T-cell (primary cell): ENCODE measurements at regions not wholly inside any gene's neighbourhood (a gene's known extent, or its start where the extent isn't known, plus 50 kb on each side); places are given as distances from the start of the nearest gene placed in this dataset.

Experiments
- ATAC-seq, 4 experiments: fragments of 200-7000 bp in 3 of 4; fragments of 150-1000 bp in 1 of 4; cut with Tn5 transposase; replicated peaks in 1 of 4; 1 replicate in 3 of 4; 2 replicates in 1 of 4; pipeline ENCODE4 v1.10.0; 2021; ENCODE audit warnings: moderate library complexity in 3 of 4, mild to moderate bottlenecking in 2 of 4, moderate number of reproducible peaks in 1 of 4
- CTCF ChIA-PET, 2 donors: fragments of 300-600 bp; sonication (Branson Sonifier 250); formaldehyde crosslinking; loops; one replicate each; lab custom pipeline; 2022; ENCODE audit warnings: antibody characterized with exemption in 2 of 2; lab: Charles Lee
- POLR2A ChIA-PET, 2 donors: fragments of 300-600 bp; sonication (Branson Sonifier 250); formaldehyde crosslinking; loops; one replicate each; lab custom pipeline; 2022; ENCODE audit warnings: antibody characterized with exemption in 2 of 2; lab: Charles Lee
- DNase-seq, 35 experiments: peaks; one replicate each; pipeline versions ENCODE4 v3.0.0 to v3.0.0-alpha.2; 2013 to 2023
- H3K27ac ChIP-seq: one replicate; pipeline ENCODE4 v1.5.1; 2013; ENCODE audit warnings: low read length
- H3K27me3 ChIP-seq, 2 experiments: replicated peaks in 1 of 2; 1 replicate in 1 of 2; 2 replicates in 1 of 2; pipeline versions ENCODE4 v1.6.1 to v1.7.0; 2013; ENCODE audit warnings: low read length in 1 of 2, mixed read lengths in 1 of 2; ENCODE audit not compliant: control insufficient read depth in 2 of 2, insufficient read depth in 2 of 2; ENCODE audit errors: extremely low read depth in 1 of 2
- H3K36me3 ChIP-seq, 2 donors: 1 replicate in 1 of 2; 2 replicates in 1 of 2; pipeline versions ENCODE4 v1.6.1 to v1.7.0; 2013; ENCODE audit warnings: low read length in 1 of 2; ENCODE audit not compliant: control insufficient read depth in 2 of 2, insufficient read depth in 1 of 2; ENCODE audit errors: extremely low read depth in 1 of 2
- H3K4me1 ChIP-seq, 2 experiments: 1 replicate in 1 of 2; 2 replicates in 1 of 2; pipeline versions ENCODE4 v1.6.1 to v1.7.0; 2013; ENCODE audit warnings: low read length in 2 of 2, mixed read lengths in 1 of 2; ENCODE audit not compliant: insufficient read depth in 2 of 2, control insufficient read depth in 1 of 2; ENCODE audit errors: extremely low read depth in 1 of 2
- H3K4me3 ChIP-seq, 2 donors: 1 replicate in 1 of 2; 2 replicates in 1 of 2; pipeline versions ENCODE4 v1.5.1 to v1.7.0; 2013; ENCODE audit warnings: mild to moderate bottlenecking in 2 of 2, low read length in 1 of 2, moderate library complexity in 1 of 2; ENCODE audit not compliant: control insufficient read depth in 1 of 2; ENCODE audit errors: extremely low read depth in 1 of 2
- H3K9me3 ChIP-seq: 2 replicates; pipeline ENCODE4 v1.7.0; 2013
- H3K27ac Mint-ChIP-seq, 2 donors: one replicate each; pipeline ENCODE4 v1.8.0; 2020 to 2021; ENCODE audit warnings: mild to moderate bottlenecking in 2 of 2, mixed read lengths in 2 of 2
- H3K27me3 Mint-ChIP-seq, 2 donors: one replicate each; pipeline ENCODE4 v1.8.0; 2021 to 2022; ENCODE audit warnings: mixed read lengths in 2 of 2
- H3K36me3 Mint-ChIP-seq: one replicate; pipeline ENCODE4 v1.8.0; 2021; ENCODE audit warnings: mixed read lengths
- H3K4me1 Mint-ChIP-seq, 3 donors: one replicate each; pipeline ENCODE4 v1.8.0; 2020 to 2022; ENCODE audit warnings: mixed read lengths in 3 of 3, mild to moderate bottlenecking in 1 of 3
- H3K4me3 Mint-ChIP-seq, 3 donors: one replicate each; pipeline ENCODE4 v1.8.0; 2020 to 2022; ENCODE audit warnings: mild to moderate bottlenecking in 3 of 3, mixed read lengths in 3 of 3, moderate library complexity in 3 of 3
- H3K9me3 Mint-ChIP-seq, 3 donors: one replicate each; pipeline ENCODE4 v1.8.0; 2020 to 2022; ENCODE audit warnings: mixed read lengths in 3 of 3
- WGBS: methylation state at CpG from one replicate; pipeline ENCODE4 v1.1.5; 2013; ENCODE audit warnings: missing lambda C conversion rate; ENCODE audit not compliant: insufficient coverage; 5-methylcytosine and 5-hydroxymethylcytosine counted together

DNA sequence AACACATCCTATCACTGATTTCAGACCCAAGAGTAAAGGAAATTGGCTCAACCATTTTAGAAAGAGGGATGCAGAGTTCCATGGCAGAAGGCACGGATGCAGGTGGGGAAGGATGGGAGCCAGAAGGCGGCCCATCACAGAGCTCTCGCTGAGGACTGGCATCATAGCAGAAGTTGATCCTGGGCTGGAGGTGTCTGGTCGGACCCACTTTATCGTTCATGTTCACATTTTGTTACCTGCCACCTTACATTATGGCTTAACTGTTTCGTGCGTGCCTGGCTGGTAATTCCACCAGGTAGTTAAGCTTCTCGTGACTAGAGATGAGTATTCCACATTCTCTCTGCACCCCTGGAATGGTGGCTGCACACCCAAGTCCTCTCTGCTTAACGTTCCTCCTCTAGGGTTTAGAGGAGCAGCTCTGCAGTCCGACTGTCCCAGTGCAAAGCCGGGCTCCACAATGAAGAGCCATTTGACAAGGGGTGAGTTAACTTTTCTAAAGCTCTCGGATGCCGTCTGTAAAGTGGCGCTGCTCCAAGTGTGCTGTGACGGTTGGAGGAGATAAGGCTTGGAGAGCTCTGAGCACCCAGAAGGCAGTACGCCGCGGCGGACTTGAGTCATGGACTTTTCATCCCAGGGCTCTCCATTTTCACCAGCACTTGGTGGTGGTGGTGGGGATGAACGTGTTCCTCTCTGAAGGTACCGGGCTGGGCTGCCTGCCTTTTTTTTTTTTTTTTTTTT lies 157.1 kb upstream of the SHH start:
- CTCF ChIA-PET = interaction anchor here in 1 of 2 donors (0.5 kb wide), 2 partner anchors 91 to 172 kb away, joined by 3 to 5 read pairs; no protein-coding TSS in a partner anchor
- H3K36me3 Mint-ChIP-seq = no peaks in the 10 kb centered on the region

DNA sequence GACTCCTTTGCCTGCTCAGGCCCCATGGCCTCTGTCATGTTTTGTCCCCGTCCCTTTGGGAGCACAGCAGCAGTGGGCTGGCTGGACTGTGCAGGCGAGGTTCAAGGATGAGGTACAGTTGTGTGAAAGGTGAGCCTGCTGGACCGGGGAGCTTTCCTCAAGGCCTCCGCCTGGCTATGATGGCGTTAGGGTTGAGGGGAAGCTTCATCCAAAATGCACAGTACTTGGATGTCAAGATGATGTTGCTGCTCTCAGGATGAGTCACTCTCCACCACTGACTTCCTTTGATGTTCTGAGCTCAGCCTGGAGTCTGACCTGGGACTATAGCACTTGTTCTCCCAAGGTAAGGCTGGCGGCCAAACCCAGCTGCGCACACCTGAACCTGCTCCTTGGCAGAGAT lies 152.7 kb upstream of the SHH start:
- 68% methylated on average over 4 of the region's 7 CpGs for WGBS
- H3K27me3 Mint-ChIP-seq = peaks cover 5 to 12% of the 10 kb centered on the region in 2 donors
- Histone ChIP-seq H3K27ac (no peak overlapping the region), H3K4me1 (peaks cover 0 to 11% of the 10 kb centered on the region in 2 experiments), H3K36me3 (no peaks in the 10 kb centered on the region), H3K9me3 (no peaks in the 10 kb centered on the region), H3K27me3 (peaks cover 0 to 20% of the 10 kb centered on the region in 2 experiments), H3K4me3 (no peak overlapping the region)
- ChIA-PET CTCF (no interaction called here), POLR2A (no interaction called here)
- DNase-seq = no peak
- ATAC-seq = no peak
- H3K36me3 Mint-ChIP-seq = no peaks in the 10 kb centered on the region
- peaks cover 4 to 11% (median 5%) of the 10 kb centered on the region in 3 donors for H3K4me1 Mint-ChIP-seq
- H3K4me3 Mint-ChIP-seq = no peak overlapping the region
- no peak overlapping the region for H3K27ac Mint-ChIP-seq
- peaks cover 0 to 3% (median 0%) of the 10 kb centered on the region in 3 donors for H3K9me3 Mint-ChIP-seq

More for the DNA sequence above, 157.1 kb upstream of the SHH start:
- ATAC-seq = no peak
- Mint-ChIP-seq H3K27ac (no peak overlapping the region), H3K27me3 (peaks cover 0 to 5% of the 10 kb centered on the region in 2 donors), H3K9me3 (peaks cover 0 to 3% (median 0%) of the 10 kb centered on the region in 3 donors), H3K4me1 (peaks cover 0 to 17% (median 3%) of the 10 kb centered on the region in 3 donors), H3K4me3 (no peak overlapping the region)
- POLR2A ChIA-PET = interaction anchor here in 1 of 2 donors (0.6 kb wide), 1 partner anchor 91 kb away, joined by 8 read pairs; no protein-coding TSS in a partner anchor
- DNase-seq = no peak
- Histone ChIP-seq H3K9me3 (no peaks in the 10 kb centered on the region), H3K36me3 (no peaks in the 10 kb centered on the region), H3K27me3 (peaks cover 0 to 7% of the 10 kb centered on the region in 2 experiments), H3K4me1 (peaks cover 0 to 6% of the 10 kb centered on the region in 2 experiments), H3K27ac (no peak overlapping the region), H3K4me3 (no peak overlapping the region)
- 92% methylated on average over 15 of the region's 21 CpGs for WGBS

DNA sequence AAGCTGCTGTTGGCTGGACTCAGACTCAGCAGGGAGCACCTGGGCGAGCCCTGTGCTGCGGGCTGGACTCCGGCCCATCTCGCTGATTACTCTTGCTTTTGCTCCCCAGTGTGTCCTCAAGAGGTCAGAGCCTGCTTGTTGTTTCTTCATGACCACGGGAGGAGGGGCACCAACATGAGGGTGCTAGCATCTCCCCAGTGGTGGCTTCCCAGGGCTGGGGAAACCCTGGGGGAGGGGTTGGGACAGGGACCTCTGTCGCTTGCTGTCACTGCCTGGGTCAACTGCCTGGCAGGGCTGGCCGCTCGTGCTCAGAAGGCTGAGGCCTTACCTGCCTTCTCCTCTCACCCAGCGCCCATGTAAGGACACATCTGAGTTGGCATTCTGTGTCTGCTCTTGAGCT lies 152.3 kb upstream of the SHH start:
- ATAC-seq = peak in 1 of 4 experiments; percentile 7
- 98% methylated on average over 5 of the region's 9 CpGs for WGBS
- no peaks in the 10 kb centered on the region for H3K36me3 Mint-ChIP-seq

DNA sequence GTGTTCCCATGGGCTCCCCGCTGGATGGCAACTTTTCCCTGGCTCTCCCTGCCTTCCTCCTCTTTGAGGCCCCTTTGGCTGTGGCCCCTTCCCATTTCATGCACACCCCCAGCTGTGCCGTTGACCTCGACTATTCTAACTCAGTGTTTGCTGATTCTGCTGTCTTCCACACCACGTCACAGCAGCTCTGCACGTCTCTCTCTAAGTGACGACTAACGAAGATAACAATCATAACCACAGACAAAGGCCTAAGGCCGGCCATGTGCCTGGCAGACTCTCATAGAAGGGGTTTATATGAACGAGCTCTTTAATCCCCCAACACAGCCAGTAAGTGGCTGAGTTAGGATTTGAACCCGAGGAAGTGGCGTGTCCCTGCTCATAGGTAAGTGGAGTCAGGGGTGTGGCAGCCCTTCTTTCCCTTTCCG lies 151.5 kb upstream of the SHH start:
- ChIA-PET CTCF (interaction anchor here in 1 of 2 donors (0.6 kb wide), 1 partner anchor 18 kb away, joined by 8 read pairs; no protein-coding TSS in a partner anchor), POLR2A (no interaction called here)
- Histone ChIP-seq H3K27me3 (peaks cover 0 to 21% of the 10 kb centered on the region in 2 experiments), H3K36me3 (no peaks in the 10 kb centered on the region), H3K4me3 (no peak overlapping the region), H3K9me3 (no peaks in the 10 kb centered on the region), H3K4me1 (peaks cover 0 to 11% of the 10 kb centered on the region in 2 experiments), H3K27ac (no peak overlapping the region)
- ATAC-seq (no peak), DNase-seq (no peak)
- Mint-ChIP-seq H3K36me3 (no peaks in the 10 kb centered on the region), H3K4me1 (peaks cover 4 to 11% (median 5%) of the 10 kb centered on the region in 3 donors), H3K27me3 (peaks cover 5 to 12% of the 10 kb centered on the region in 2 donors), H3K9me3 (peaks cover 0 to 3% (median 0%) of the 10 kb centered on the region in 3 donors), H3K27ac (no peak overlapping the region), H3K4me3 (no peak overlapping the region)
- WGBS = 82% methylated on average over 3 of the region's 12 CpGs

More for the DNA sequence above, 152.3 kb upstream of the SHH start:
- H3K27ac ChIP-seq = no peak overlapping the region
- H3K4me3 ChIP-seq = no peak overlapping the region
- DNase-seq = no peak
- peaks cover 0 to 21% of the 10 kb centered on the region in 2 experiments for H3K27me3 ChIP-seq
- H3K9me3 Mint-ChIP-seq = peaks cover 0 to 3% (median 0%) of the 10 kb centered on the region in 3 donors
- H3K4me1 Mint-ChIP-seq = peaks cover 4 to 11% (median 5%) of the 10 kb centered on the region in 3 donors
- ChIA-PET POLR2A (no interaction called here), CTCF (no interaction called here)
- H3K36me3 ChIP-seq = no peaks in the 10 kb centered on the region
- H3K4me3 Mint-ChIP-seq = no peak overlapping the region
- H3K4me1 ChIP-seq = peaks cover 0 to 11% of the 10 kb centered on the region in 2 experiments
- no peaks in the 10 kb centered on the region for H3K9me3 ChIP-seq
- H3K27ac Mint-ChIP-seq = no peak overlapping the region
- H3K27me3 Mint-ChIP-seq = peaks cover 5 to 12% of the 10 kb centered on the region in 2 donors

DNA sequence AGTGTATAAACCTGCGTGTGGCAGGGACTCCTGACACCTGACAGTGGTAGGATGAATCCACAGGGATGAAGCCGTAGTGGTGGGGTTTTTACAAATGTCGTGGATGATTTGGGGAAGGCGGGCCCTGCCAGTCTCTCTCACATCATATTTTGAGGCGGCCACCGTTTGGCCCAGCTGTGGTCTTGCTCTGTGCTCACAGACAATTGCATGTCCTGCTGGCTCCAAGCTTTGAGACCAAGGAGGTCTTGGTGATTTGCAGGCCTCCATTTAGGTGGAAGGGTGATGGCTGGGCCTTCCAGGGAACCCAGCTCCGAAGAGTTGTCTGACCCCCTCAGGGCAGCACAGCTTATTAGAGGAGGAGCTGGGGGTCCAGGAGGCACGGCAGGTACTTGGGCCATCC lies 151.1 kb upstream of the SHH start:
- CTCF ChIA-PET = no interaction called here
- WGBS = 96% methylated on average over 6 of the region's 8 CpGs
- H3K4me1 Mint-ChIP-seq = peaks cover 4 to 11% (median 5%) of the 10 kb centered on the region in 3 donors
- Histone ChIP-seq H3K4me3 (no peak overlapping the region), H3K9me3 (no peaks in the 10 kb centered on the region), H3K36me3 (no peaks in the 10 kb centered on the region), H3K27me3 (peaks cover 0 to 21% of the 10 kb centered on the region in 2 experiments), H3K4me1 (peaks cover 0 to 11% of the 10 kb centered on the region in 2 experiments), H3K27ac (no peak overlapping the region)
- DNase-seq = no peak
- no peak overlapping the region for H3K27ac Mint-ChIP-seq
- H3K9me3 Mint-ChIP-seq = peaks cover 0 to 3% (median 0%) of the 10 kb centered on the region in 3 donors
- POLR2A ChIA-PET = no interaction called here
- peaks cover 5 to 12% of the 10 kb centered on the region in 2 donors for H3K27me3 Mint-ChIP-seq
- ATAC-seq = no peak
- no peaks in the 10 kb centered on the region for H3K36me3 Mint-ChIP-seq
- H3K4me3 Mint-ChIP-seq = no peak overlapping the region

DNA sequence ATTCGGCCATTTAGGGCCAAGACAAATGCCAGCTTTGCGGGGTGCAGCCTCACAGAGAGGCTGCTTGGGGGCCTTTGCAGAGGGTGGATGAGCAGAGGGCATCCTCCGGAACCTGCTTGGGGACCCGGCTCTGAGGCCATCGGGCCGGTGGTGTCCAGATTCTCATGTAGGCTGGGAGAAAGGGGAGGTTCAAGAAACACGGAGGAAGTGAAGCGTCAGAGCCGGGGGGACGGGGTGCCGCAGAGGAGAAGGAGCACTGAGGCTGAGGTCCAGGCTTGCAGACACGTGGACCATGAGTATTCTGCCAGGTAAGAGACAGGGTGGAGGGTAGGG lies 150.7 kb upstream of the SHH start:
- POLR2A ChIA-PET = no interaction called here
- no peak for DNase-seq

More for the DNA sequence above, 150.7 kb upstream of the SHH start:
- Histone ChIP-seq H3K27me3 (peaks cover 0 to 21% of the 10 kb centered on the region in 2 experiments), H3K4me1 (peaks cover 0 to 11% of the 10 kb centered on the region in 2 experiments), H3K9me3 (no peaks in the 10 kb centered on the region), H3K36me3 (no peaks in the 10 kb centered on the region), H3K27ac (no peak overlapping the region), H3K4me3 (no peak overlapping the region)
- Mint-ChIP-seq H3K4me1 (peaks cover 4 to 11% (median 5%) of the 10 kb centered on the region in 3 donors), H3K4me3 (no peak overlapping the region), H3K36me3 (no peaks in the 10 kb centered on the region), H3K27ac (no peak overlapping the region), H3K27me3 (peaks cover 5 to 12% of the 10 kb centered on the region in 2 donors), H3K9me3 (peaks cover 0 to 3% (median 0%) of the 10 kb centered on the region in 3 donors)
- 92% methylated on average over 6 of the region's 12 CpGs for WGBS
- CTCF ChIA-PET = no interaction called here
- no peak for ATAC-seq
